Epithelial cell of proximal tubule (primary cell): ENCODE measurements at regions not wholly inside any gene's neighbourhood (a gene's known extent, or its start where the extent isn't known, plus 50 kb on each side); places are given as distances from the start of the nearest gene placed in this dataset.
A peak's percentile ranks its signal among the peaks of the same experiment; 100 is the strongest.

Source experiments
- DNase-seq: peaks from one replicate; pipeline ENCODE4 v3.0.0-alpha.2; 2011; ENCODE audit warnings: low read depth
- H3K4me3 ChIP-seq: 2 replicates; pipeline ENCODE4 v1.5.1; 2011; ENCODE audit warnings: low read depth, mild to moderate bottlenecking, low read length
- TF ChIP-seq, protein P1 (sequence below): conservative IDR thresholded peaks from 2 replicates; pipeline ENCODE4 v1.5.1; 2012; ENCODE audit warnings: low read depth, mild to moderate bottlenecking, low read length

DNA sequence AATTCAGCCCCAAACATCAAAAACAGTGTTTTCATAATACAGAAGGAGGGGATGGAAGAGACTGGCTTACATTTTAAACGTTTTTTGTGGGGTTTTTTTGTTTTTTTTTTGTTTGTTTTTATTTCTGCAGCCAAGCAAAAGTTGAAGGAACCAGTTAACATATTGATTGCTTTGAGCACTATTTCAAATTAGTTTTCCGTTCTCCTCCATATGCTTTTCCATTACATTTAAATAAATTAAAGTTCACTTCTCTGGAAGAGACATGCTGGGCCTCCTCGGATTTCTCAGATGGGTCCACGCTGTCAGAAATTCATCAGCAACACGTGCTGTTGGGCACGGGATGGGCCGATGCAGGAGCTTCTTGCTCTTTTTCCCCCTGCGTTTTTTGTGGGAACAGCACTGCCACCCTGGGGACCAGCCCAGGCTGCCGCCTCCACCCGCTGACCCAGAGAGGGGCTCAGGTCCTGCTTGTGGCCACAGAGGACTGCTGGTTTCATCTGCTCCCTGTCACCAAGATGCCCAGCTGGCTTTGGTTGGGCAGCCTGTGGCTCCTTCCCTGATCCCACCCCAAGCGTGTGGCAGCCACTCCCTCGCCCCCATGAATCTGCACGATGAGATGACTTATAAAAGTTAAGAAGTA, 67.7 kb upstream of the CHST15 start:
- H3K4me3 ChIP-seq = no peak overlapping the region
- no peak for DNase-seq
- TF ChIP-seq, protein P1, sequence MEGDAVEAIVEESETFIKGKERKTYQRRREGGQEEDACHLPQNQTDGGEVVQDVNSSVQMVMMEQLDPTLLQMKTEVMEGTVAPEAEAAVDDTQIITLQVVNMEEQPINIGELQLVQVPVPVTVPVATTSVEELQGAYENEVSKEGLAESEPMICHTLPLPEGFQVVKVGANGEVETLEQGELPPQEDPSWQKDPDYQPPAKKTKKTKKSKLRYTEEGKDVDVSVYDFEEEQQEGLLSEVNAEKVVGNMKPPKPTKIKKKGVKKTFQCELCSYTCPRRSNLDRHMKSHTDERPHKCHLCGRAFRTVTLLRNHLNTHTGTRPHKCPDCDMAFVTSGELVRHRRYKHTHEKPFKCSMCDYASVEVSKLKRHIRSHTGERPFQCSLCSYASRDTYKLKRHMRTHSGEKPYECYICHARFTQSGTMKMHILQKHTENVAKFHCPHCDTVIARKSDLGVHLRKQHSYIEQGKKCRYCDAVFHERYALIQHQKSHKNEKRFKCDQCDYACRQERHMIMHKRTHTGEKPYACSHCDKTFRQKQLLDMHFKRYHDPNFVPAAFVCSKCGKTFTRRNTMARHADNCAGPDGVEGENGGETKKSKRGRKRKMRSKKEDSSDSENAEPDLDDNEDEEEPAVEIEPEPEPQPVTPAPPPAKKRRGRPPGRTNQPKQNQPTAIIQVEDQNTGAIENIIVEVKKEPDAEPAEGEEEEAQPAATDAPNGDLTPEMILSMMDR = no peak

DNA sequence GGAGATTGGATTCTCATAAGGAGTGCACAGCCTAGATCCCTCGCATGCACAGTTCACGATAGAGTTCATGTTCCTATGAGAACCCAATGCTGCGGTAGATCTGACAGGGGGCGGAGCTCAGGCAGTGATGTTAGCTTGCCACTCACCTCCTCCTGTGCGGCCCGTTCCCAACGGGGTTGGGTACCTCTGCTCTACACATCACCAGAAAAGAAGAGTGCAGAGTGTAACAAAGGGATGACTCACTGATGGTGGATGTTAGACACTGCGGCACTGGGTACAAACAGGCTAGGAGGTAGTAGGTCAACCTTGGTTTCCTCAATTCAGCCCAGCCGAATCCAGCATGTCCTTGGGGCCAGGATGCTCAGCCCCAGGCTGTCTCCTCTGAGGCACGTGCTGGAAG, 66.8 kb upstream of the CHST15 start:
- no peak for DNase-seq
- no peak overlapping the region for H3K4me3 ChIP-seq
- TF ChIP-seq, protein P1 = no peak

DNA sequence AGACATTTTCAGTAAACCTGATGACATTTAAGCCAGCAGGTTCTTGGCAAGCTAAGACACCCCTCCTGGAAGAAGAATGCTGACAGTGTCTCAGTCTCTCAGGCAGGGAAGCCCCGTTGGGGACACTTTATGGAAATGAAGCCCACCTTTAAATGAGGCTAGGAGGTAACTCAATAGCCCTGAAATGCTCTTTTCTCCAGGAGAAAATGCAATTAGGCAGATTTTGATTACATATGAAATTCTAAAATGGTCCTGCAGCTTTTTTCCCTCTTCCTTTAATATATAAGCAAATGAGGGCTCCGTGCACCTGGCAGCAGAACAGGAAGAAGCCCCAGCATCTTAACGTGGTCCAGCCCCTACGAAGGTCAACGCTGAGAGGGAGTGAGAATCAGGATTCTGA, 65.8 kb upstream of the CHST15 start:
- DNase-seq = no peak
- H3K4me3 ChIP-seq = no peak overlapping the region
- TF ChIP-seq, protein P1 = no peak

DNA sequence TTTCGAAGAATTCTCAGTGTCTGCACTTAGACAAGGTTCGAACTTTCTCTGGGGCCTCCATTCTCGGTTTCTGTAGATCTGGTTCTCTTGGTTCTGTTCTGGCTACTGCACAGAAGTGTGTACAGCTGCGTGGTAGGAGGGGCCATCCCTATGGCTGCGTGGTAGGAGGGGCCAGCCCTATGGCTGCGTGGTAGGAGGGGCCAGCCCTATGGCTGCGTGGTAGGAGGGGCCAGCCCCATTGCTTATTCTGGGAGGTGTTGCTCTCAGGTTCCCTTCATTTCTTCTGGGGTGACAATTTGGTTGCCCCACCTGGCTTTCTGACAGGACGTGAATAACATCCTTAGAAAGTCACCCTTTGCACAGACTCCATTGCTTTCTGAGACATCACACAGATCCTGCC, 65.2 kb upstream of the CHST15 start:
- no peak for DNase-seq
- TF ChIP-seq, protein P1 = no peak
- H3K4me3 ChIP-seq = no peak overlapping the region

DNA sequence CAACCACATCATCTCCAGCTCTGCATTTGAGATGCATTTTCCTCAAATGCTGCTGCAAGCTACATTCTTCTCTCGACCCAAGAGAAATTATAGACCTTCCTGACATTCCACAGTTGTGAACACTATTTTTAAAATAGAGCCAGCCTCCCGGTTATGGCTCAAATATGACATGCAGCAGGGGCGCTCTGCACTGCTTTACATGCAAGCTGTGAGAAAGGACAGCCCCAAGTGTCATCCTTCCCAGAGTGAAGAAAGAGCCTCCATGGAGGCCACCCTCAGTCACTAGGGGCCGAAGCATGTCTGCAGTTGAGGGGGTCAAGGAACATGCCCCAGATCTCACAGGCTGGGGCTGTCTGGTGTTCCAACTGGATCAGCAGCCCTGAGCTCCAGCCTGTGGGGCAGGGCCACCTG, 63.9 kb upstream of the CHST15 start:
- H3K4me3 ChIP-seq = no peak overlapping the region
- TF ChIP-seq, protein P1 = no peak
- DNase-seq = no peak

DNA sequence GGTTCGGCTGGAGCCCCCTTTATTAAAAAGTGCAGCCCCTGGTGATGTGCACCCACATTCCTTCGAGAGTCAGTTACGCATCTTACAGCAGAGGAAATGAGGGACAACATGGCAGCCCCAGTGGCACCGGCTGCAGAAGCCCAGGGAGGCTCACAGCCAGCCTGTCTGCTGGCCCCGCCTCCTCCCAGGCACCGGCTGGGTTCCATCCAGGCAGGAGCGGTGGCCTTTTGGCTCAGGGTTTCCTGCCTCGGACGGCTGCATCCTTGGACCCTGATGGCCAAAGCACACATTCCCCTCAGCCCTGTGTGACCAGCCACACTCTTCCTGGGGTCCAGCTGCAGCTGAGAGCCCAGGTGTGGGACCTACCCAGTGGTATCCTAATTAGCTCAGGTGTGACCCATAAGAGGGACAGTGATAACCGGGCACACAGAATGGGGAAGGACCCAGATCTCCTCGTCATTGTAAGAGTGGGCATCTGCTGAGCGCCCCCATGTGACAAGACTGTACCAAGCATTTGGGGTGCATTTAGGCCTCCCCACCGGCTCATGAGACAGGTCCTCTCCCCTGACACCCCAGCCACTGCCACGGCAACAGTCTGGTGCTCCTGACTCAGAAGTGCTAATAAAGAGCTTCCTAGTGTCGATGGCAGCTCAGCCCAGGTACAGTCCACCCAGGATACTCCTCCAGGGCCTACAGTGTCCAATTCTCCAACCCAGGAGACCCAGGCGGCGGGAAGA, 63.3 kb upstream of the CHST15 start:
- no peak for DNase-seq
- no peak overlapping the region for H3K4me3 ChIP-seq
- TF ChIP-seq, protein P1 = peak; percentile 13

DNA sequence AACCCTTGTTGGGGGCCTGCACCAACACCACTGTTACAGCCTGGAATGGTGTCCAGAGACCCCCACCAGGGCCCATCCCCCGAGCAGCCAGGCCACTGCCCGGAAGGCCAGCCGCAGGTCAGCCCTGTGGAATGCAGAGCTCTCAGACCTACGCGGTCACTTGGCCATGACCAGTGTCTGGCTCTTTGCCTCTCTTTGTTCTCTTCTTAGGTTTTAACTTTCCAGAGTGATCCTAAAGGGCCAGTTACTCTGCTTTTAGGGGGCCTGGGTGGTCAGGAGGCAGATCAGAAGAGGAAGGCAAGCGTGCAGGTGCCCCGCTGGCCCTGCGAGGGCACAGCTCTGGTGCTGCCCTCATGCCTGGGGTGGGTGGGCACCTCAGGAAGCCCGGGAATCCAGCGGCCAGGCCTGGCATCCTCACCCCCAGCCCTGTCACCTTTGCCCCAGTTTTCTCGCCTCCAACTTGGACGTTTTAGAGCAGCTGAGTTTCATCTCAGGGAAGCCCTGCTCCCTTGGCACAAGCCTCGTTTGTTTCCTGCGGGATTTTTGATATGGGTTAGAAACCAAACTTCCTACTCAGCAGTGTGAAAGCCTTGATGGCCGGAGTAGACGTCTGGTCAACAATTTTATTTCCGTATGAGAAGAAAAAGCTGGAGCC, 62.5 kb upstream of the CHST15 start:
- TF ChIP-seq, protein P1 = no peak
- peak; percentile 36 for DNase-seq
- H3K4me3 ChIP-seq = peak overlapping the region; percentile 23
